Central memory CD8-positive, alpha-beta T cell (primary cell): ENCODE measurements at regions not wholly inside any gene's neighbourhood (a gene's known extent, or its start where the extent isn't known, plus 50 kb on each side); places are given as distances from the start of the nearest gene placed in this dataset.
"Not testable (repeated sequence)": the region's sequence is repeated elsewhere in the genome, so short reads cannot be mapped to it uniquely, and the experiment has no call there.

Source experiments
- ATAC-seq: fragments of 150-1000 bp; cut with Tn5 transposase; replicated peaks from 2 replicates; pipeline ENCODE4 v1.10.0; 2022; ENCODE audit warnings: mild to moderate bottlenecking, moderate FRiP score, moderate number of reproducible peaks; ENCODE audit not compliant: poor library complexity, severe bottlenecking; ENCODE audit errors: extremely low read depth
- DNase-seq, 2 donors: peaks; one replicate each; pipeline ENCODE4 v3.0.0; 2021; ENCODE audit warnings: low spot score in 2 of 2
- H3K27ac Mint-ChIP-seq: one replicate; pipeline ENCODE4 v1.8.0; 2022; ENCODE audit warnings: low read depth, mild to moderate bottlenecking, moderate library complexity, mixed read lengths
- H3K27me3 Mint-ChIP-seq: one replicate; pipeline ENCODE4 v1.8.0; 2022; ENCODE audit warnings: mixed read lengths
- H3K36me3 Mint-ChIP-seq: one replicate; pipeline ENCODE4 v1.8.0; 2022; ENCODE audit warnings: mild to moderate bottlenecking, moderate library complexity, mixed read lengths; ENCODE audit not compliant: insufficient read depth
- H3K4me1 Mint-ChIP-seq: one replicate; pipeline ENCODE4 v1.8.0; 2022; ENCODE audit warnings: mixed read lengths
- H3K4me3 Mint-ChIP-seq: one replicate; pipeline ENCODE4 v1.8.0; 2022; ENCODE audit warnings: mild to moderate bottlenecking, moderate library complexity, mixed read lengths
- H3K9me3 Mint-ChIP-seq: one replicate; pipeline ENCODE4 v1.8.0; 2022; ENCODE audit warnings: mixed read lengths

DNA sequence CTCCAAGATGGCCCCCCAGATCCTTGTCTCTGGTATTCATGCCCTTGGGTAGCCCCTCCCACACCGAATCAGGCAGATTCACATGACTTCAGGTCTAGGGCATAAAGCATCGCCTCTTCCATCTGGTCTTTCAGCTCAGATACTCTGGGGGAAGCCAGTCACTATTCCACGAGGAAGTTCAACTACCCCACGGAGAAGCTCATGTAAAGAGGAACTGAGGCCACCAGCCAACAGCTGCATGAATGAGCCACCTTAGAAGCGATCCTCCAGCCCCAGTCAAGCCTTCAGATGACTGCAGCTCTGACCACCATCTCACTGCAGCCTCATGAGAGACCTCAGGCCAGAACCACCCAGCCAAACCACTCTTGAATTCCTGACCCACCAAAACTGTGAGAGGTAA is 54.1 kb downstream of the SOCS3 start:
- no peaks in the 10 kb centered on the region for H3K27me3 Mint-ChIP-seq
- no peak overlapping the region for H3K27ac Mint-ChIP-seq
- DNase-seq (no peak), ATAC-seq (no peak)
- no peaks in the 10 kb centered on the region for H3K4me1 Mint-ChIP-seq
- H3K36me3 Mint-ChIP-seq: peaks cover 1% of the 10 kb centered on the region
- no peaks in the 10 kb centered on the region for H3K9me3 Mint-ChIP-seq
- H3K4me3 Mint-ChIP-seq: no peak overlapping the region

DNA sequence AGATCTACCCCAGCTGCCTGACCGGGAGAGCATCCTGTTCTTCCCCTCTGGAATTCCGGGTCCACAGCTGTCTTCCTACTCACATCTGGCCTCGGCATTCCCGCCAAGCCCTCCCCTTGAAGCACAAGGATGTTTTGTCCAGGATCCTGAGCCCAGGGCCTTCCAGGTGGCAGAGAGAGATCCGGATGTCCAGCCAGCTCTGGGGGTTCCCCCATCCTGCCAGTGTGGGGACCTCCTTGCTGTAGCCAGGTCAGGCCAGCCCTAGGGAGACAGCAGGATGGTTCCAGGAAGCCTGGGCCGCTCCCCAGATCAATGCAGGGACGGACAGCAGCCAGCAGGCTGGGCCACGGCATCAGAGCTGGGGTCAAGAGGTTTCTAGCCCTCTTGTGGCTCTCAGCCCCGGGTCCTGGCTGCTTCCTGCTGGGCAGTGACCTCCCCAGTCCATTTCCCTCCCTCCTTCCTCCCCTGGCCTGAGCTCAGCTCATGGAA is 55.3 kb downstream of the SOCS3 start:
- no peaks in the 10 kb centered on the region for H3K27me3 Mint-ChIP-seq
- no peak for ATAC-seq
- H3K9me3 Mint-ChIP-seq: no peaks in the 10 kb centered on the region
- H3K4me3 Mint-ChIP-seq: no peak overlapping the region
- peaks cover 1% of the 10 kb centered on the region for H3K36me3 Mint-ChIP-seq
- H3K27ac Mint-ChIP-seq: no peak overlapping the region
- no peaks in the 10 kb centered on the region for H3K4me1 Mint-ChIP-seq
- DNase-seq: no peak

DNA sequence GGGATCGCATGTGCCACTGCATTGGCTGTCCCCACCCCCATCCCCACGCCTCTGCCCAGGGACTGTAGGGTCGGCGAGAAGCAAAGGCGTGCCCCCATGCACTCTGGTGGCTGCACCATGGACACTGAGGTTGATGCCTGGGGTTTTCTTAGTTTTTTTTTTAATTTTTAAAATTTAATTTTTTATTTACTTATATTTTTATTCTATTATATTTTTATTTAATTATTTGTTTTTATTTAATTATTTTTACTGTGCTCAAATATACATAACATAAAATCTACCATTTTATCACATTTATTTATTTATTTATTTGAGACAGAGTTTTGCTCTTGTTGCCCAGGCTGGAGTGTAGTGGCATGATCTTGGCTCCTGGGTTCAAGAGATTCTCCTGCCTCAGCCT is 57.4 kb downstream of the SOCS3 start:
- H3K27ac Mint-ChIP-seq: no peak overlapping the region
- ATAC-seq (no peak), DNase-seq (no peak)
- H3K4me3 Mint-ChIP-seq: no peak overlapping the region
- H3K9me3 Mint-ChIP-seq: no peaks in the 10 kb centered on the region
- H3K4me1 Mint-ChIP-seq: no peaks in the 10 kb centered on the region
- no peaks in the 10 kb centered on the region for H3K27me3 Mint-ChIP-seq
- H3K36me3 Mint-ChIP-seq: peaks cover 1% of the 10 kb centered on the region

DNA sequence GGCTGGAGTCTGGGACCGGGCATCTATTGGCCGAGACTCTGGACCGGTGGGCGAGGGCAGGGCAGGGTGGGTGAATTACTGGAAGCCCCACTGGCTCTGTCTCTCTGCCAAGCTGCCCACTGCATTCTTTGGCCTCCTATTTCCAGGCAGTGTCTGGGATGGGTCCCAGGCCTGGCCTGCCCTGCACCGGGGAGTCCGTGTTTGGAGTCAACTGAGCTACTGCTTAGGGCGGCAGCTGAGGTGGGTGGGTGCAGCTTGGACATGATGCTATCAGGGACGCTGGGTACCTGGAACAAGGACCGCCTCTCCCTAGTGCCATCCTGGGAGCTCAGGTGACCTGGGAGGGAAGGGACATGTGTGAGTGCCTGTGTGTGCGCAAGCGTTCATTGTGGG is 58.1 kb downstream of the SOCS3 start:
- DNase-seq (no peak), ATAC-seq (no peak)
- H3K36me3 Mint-ChIP-seq: peaks cover 1% of the 10 kb centered on the region
- no peak overlapping the region for H3K4me3 Mint-ChIP-seq
- H3K4me1 Mint-ChIP-seq: no peaks in the 10 kb centered on the region
- no peaks in the 10 kb centered on the region for H3K27me3 Mint-ChIP-seq
- no peaks in the 10 kb centered on the region for H3K9me3 Mint-ChIP-seq
- no peak overlapping the region for H3K27ac Mint-ChIP-seq

DNA sequence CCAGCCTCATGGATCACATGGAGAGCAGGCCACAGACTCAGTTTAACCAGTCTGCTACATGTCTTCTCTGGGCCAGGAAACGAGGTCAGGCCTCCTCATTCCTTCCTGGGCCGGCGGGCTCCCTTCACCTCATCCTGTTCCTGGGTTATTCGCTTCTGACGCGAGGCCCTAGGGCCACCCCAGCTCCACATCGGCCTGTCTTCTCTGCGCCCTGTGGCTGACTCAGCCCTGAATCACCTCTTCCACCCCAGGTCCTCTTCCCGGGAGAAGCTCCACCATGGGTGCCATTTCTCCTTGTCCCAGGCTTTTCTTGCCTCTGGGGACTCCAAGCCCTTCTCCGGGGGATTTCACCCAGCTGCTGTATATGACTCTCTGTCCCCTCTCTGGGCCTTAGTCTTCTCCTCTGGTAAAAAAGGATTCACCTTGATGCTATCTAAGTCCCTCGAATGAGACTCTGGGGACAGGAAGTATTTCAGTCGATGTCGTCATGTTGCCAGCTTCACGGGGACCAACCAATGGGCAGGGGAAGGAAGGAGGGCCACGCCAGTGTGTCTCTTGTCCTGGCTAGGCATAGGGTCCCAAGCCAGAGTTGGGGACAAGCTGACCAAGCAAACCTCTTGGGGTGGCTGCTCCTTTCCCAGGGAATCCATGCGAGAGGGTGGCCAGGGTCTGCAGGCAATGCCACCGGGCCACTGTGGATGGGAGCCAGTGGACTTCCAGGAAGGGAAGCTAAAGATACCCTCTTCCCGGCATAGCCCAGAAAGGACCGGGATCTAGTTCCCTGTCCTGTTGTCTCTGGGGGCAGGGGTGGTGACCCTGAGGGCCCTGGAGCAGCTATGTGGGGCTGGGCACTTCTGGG is 58.7 kb downstream of the SOCS3 start:
- H3K27me3 Mint-ChIP-seq: no peaks in the 10 kb centered on the region
- H3K4me1 Mint-ChIP-seq: no peaks in the 10 kb centered on the region
- no peaks in the 10 kb centered on the region for H3K9me3 Mint-ChIP-seq
- DNase-seq (no peak), ATAC-seq (no peak)
- H3K36me3 Mint-ChIP-seq: no peaks in the 10 kb centered on the region
- H3K27ac Mint-ChIP-seq: peak overlapping the region; percentile 68
- H3K4me3 Mint-ChIP-seq: no peak overlapping the region

DNA sequence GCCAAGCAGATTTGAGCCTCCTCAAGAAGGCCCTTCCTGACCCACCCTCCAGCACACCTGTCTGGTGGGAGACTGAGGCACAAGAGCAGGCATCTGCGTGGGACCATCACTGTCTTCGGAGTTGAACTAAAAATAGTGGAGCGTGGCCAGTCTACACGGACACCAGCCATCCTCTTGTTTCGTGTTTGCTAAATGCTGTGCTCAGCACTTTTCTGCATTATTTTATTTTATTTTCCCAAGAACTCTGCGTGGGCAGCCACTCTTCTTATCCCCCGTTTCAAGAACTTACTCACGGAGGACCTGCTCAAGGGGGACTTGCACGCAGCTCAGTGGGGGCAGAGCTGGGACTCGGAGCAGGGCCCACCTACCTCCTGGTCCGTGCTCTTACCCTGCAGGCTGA is 60.8 kb downstream of the SOCS3 start:
- H3K27me3 Mint-ChIP-seq: no peaks in the 10 kb centered on the region
- no peaks in the 10 kb centered on the region for H3K4me1 Mint-ChIP-seq
- no peak overlapping the region for H3K27ac Mint-ChIP-seq
- H3K4me3 Mint-ChIP-seq: no peak overlapping the region
- DNase-seq (no peak), ATAC-seq (no peak)
- no peaks in the 10 kb centered on the region for H3K36me3 Mint-ChIP-seq
- H3K9me3 Mint-ChIP-seq: no peaks in the 10 kb centered on the region

DNA sequence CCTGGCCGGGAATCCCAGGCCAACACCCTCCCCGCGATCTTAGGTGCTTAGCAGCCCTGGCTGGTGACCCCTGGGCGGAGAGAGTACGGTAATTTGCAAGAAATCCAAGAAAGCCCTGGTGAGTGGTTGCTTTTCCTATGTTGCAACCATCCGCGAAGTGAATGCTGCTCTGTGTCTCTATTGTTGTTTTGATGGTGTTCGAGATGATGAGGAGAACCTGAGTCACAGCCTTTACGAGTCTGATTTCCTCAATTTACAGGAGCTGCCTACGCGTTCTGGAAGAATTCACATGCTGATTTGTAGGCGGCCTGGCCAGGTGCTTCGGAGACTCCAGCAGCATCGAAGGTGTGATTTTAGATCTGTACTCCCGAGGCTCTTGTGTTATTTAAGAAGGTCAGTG is 63.3 kb downstream of the TMEM235 start:
- Mint-ChIP-seq H3K27me3 (no peaks in the 10 kb centered on the region), H3K36me3 (no peaks in the 10 kb centered on the region), H3K4me1 (no peaks in the 10 kb centered on the region), H3K4me3 (no peak overlapping the region), H3K27ac (no peak overlapping the region), H3K9me3 (no peaks in the 10 kb centered on the region)
- no peak for ATAC-seq
- no peak for DNase-seq

DNA sequence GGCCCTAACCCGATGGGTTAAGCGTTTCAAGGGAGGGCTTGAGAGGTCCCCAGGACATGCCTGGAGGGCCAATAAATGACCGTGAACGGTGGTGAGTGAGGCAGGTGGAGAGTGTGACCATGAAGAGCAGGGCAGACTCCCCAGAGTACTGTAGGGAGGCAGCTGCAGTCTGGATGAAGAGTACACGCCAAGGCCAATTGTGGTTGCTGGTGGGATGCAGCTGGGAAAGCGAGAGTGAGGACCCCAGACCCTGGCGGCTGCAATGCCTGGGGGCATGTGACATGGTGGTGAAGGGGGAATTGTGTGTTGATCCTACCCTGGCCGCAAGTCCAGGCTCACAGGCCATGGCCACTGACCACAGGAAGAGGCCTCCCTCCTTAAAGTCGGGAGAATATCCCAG is 62.9 kb downstream of the TMEM235 start:
- no peak for ATAC-seq
- H3K27me3 Mint-ChIP-seq: no peaks in the 10 kb centered on the region

DNA sequence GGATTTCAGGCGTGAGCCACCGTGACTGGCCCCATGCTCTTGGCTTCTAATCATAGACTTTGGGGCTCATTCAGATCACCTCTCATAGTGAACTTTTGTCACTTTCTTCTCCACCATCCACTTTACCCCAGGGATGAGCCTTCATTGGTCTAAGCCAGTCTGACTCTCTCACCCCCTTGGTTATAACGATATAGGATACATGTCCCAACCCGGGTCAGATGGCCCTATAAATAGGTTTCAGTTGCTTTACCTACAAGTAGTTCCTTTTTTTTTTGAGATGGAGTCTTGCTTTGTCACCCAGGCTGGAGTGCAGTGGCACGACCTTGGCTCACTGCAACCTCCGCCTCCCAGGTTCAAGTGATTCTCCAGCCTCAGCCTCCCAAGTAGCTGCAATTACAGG is 61.7 kb downstream of the TMEM235 start:
- H3K27ac Mint-ChIP-seq, H3K36me3 Mint-ChIP-seq, H3K4me3 Mint-ChIP-seq, H3K27me3 Mint-ChIP-seq, ATAC-seq, H3K4me1 Mint-ChIP-seq, DNase-seq, H3K9me3 Mint-ChIP-seq: not testable (repeated sequence)

More for the DNA sequence above, 62.9 kb downstream of the TMEM235 start:
- DNase-seq: no peak
- Mint-ChIP-seq H3K9me3 (no peaks in the 10 kb centered on the region), H3K36me3 (no peaks in the 10 kb centered on the region), H3K27ac (no peak overlapping the region), H3K4me3 (no peak overlapping the region), H3K4me1 (no peaks in the 10 kb centered on the region)

DNA sequence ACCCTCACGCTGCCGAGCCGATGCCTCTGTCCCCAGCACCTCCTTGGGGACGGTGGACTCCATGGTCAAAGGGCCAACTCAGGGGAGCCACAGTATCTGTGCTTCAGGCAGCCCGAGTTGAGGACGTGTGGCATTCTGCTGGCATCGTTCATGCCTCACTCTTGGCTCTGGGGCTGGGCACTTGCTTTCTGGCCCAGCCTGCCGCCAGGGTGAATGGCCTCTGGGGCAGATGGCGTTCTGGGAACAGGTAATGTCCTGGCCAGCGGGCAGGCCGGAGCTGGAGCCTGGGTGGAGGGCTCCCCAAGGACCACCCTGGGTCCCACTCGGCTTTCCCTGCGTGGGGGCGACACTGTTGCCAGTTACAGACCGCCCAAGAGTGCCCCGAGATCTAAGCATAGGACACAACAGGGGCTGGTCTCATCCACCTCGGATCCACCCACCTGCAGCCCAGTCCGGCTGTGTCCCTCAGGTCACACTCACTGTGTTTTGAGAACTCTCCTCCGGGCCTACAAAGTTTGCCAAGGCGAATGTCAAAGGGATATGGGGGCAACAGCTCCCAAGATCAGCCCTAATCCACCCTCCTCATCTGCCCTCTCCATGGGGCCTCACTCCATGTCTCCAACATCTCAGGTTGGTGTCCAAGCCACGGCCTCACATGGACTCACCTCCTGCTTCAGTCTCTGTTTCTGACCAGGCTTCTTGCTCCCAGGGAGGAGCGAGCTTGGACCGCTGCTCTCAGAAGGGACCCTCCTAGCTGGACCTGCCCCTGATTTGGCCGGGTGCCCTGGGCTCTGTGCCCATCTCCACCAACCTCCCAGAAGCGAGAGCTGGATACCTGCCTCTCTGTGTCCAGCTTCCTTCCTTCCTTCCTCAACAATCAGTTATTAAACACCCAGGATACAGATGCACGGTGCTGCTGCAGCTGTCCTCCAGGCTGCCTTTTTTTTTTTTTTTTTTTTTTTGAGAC is 60.8 kb downstream of the TMEM235 start:
- no peaks in the 10 kb centered on the region for H3K4me1 Mint-ChIP-seq

DNA sequence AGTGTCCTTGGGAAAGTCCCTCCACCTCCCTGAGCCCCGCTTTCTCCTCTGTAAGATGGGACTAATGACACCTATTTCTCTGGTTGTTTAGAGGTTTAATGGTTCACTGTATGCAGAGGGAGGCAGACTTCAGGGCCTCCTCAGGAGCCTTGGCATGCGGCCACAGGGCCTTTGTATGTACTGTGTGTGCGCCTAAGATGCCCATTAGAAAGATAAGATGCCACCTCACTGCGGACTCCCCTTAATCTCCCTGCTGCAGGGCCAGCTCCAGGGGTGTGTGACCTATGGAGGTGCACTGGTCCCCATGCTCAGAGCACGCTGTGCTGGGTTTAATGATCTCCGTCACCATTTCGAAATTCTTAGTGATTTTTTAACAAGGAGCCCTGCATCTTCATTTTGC is 59.3 kb downstream of the TMEM235 start:
- Mint-ChIP-seq H3K4me3 (no peak overlapping the region), H3K27ac (no peak overlapping the region), H3K36me3 (peaks cover 3% of the 10 kb centered on the region), H3K27me3 (no peaks in the 10 kb centered on the region), H3K9me3 (no peaks in the 10 kb centered on the region), H3K4me1 (no peaks in the 10 kb centered on the region)
- DNase-seq: no peak
- ATAC-seq: no peak

More for the DNA sequence above, 60.8 kb downstream of the TMEM235 start:
- Mint-ChIP-seq H3K9me3 (no peaks in the 10 kb centered on the region), H3K4me3 (no peak overlapping the region), H3K27ac (no peak overlapping the region), H3K27me3 (no peaks in the 10 kb centered on the region), H3K36me3 (peaks cover 3% of the 10 kb centered on the region)
- DNase-seq: no peak
- no peak for ATAC-seq
